Duodenal mucosa (tissue), 2 donors: ENCODE measurements at regions not wholly inside any gene's neighbourhood (a gene's known extent, or its start where the extent isn't known, plus 50 kb on each side); places are given as distances from the start of the nearest gene placed in this dataset.
A peak's percentile ranks its signal among the peaks of the same experiment; 100 is the strongest.

Experiments used
- H3K27ac ChIP-seq: one replicate; pipeline ENCODE4 v1.7.0; 2013; ENCODE audit warnings: low read depth, low read length
- H3K27me3 ChIP-seq, 2 donors: one replicate each; pipeline ENCODE4 v1.7.0; 2013; ENCODE audit warnings: low read length in 2 of 2, control low read depth in 1 of 2; ENCODE audit not compliant: insufficient read depth in 2 of 2, control insufficient read depth in 1 of 2
- H3K36me3 ChIP-seq, 2 donors: one replicate each; pipeline ENCODE4 v1.7.0; 2013; ENCODE audit warnings: low read length in 2 of 2, control low read depth in 1 of 2; ENCODE audit not compliant: insufficient read depth in 2 of 2, control insufficient read depth in 1 of 2
- H3K4me1 ChIP-seq, 2 donors: one replicate each; pipeline ENCODE4 v1.7.0; 2013; ENCODE audit warnings: low read length in 2 of 2, control low read depth in 1 of 2; ENCODE audit not compliant: insufficient read depth in 2 of 2, control insufficient read depth in 1 of 2
- H3K4me3 ChIP-seq, 2 donors: one replicate each; pipeline ENCODE4 v1.7.0; 2013; ENCODE audit warnings: low read length in 2 of 2, low read depth in 1 of 2
- H3K9ac ChIP-seq, 2 donors: one replicate each; pipeline ENCODE4 v1.7.0; 2013; ENCODE audit warnings: low read length in 2 of 2, low read depth in 1 of 2
- H3K9me3 ChIP-seq, 2 donors: one replicate each; pipeline ENCODE4 v1.7.0; 2013; ENCODE audit warnings: low read length in 2 of 2, control low read depth in 1 of 2; ENCODE audit not compliant: control insufficient read depth in 1 of 2

DNA sequence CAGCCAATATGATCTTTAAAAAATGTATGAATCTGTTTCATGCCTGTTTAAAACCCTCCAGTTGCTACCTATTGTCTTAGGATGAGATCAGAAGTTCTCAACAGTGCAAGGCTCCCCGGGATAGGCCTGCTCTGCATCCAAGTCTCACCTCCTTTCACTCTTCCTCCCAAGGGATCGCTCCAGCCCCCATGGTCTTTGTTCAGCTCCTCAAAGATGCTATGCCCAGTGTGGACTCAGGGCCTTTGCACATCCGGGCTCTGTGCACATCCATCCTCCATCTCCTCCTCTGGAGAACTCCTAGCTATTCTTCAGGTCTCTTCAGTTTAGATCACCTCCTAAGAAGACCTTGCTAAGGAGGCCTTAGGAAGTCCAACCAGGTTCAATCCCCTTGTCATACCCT, 82.7 kb upstream of the LEP start:
- Histone ChIP-seq H3K9ac (no peak overlapping the region), H3K9me3 (no peaks in the 10 kb centered on the region), H3K36me3 (no peaks in the 10 kb centered on the region), H3K27ac (no peak overlapping the region), H3K4me1 (no peaks in the 10 kb centered on the region), H3K27me3 (peaks cover 11 to 12% of the 10 kb centered on the region in 2 donors), H3K4me3 (no peak overlapping the region)

DNA sequence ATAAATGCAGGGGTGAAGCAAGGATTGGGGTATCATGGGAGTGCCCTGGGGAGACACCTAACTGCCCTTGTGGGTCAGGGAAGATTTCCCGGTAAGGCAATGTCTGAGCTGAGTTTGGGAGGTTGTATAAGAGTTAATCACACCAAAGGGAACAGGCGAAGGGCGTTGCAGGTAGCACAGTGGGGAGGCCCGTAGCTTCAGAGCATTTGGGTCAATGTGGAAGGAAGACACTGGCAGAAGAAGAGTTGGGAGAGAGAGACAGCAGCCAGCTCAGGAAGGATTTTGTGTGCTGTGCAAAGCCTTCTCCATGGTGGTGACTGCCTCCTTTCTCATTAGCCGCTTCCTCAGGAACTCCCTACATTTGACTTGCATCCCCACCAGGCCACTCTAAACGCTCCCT, 80.8 kb upstream of the LEP start:
- Histone ChIP-seq H3K36me3 (no peaks in the 10 kb centered on the region), H3K9ac (no peak overlapping the region), H3K27me3 (peaks cover 29 to 30% of the 10 kb centered on the region in 2 donors), H3K27ac (no peak overlapping the region), H3K9me3 (no peaks in the 10 kb centered on the region), H3K4me1 (no peaks in the 10 kb centered on the region), H3K4me3 (no peak overlapping the region)

DNA sequence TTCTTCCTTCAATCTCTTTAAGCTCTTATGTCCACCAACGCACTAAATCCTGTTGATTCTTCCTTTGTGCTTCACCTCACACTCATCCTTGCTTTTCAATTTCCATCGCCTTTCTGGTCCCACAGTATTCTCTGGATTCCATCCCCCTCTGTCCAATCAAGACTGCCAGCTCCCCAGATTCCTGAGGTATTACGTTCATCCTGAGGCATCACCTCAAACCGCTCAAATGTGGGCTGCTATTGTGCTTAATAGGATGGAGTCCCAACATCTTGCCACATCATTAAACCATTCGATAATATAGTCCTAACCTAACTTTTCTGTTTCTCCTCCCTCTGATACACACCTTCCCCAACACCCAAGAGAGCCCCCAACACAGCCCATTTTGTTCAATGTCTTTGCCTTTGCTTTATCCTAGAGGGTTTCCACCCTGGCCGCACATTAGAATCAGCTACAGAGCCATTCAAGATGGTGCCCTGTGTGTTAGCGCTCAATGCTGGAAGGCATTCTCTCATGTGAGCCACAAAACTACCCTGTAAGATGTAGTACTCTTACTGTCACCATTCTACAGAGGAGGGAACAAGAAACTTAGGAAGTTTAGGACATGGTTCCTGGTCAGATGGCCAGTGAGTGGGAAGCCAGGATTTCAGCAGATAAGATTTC, 79.5 kb upstream of the LEP start:
- H3K36me3 ChIP-seq, result no peaks in the 10 kb centered on the region
- H3K9me3 ChIP-seq, result no peaks in the 10 kb centered on the region
- H3K27me3 ChIP-seq, result peaks cover 42% of the 10 kb centered on the region in 2 donors
- no peaks in the 10 kb centered on the region for H3K4me1 ChIP-seq
- no peak overlapping the region for H3K4me3 ChIP-seq
- H3K27ac ChIP-seq, result no peak overlapping the region
- no peak overlapping the region for H3K9ac ChIP-seq

DNA sequence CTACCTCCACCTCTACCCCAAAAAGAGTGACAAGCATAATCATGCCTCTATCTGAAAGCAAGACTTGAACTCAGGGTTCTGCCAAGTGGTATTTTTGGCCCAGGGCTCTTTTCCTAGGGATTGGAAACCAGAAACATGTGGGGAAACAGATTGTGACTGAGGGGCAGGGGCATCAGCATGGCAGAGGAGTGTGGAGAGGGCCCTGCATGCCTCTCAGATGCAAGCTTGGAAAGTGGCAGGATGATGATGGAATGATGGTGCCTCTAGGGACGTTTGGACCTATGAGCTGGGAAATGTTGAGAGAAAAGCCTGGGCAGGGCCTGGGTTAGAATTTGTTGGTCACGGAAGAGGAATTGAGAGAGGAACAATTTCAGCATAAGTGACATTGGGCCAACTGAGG, 78.4 kb upstream of the LEP start:
- no peaks in the 10 kb centered on the region for H3K9me3 ChIP-seq
- no peak overlapping the region for H3K4me3 ChIP-seq
- H3K27me3 ChIP-seq, result peaks cover 49 to 52% of the 10 kb centered on the region in 2 donors
- no peak overlapping the region for H3K27ac ChIP-seq
- peaks cover 0 to 3% of the 10 kb centered on the region in 2 donors for H3K4me1 ChIP-seq
- H3K36me3 ChIP-seq, result no peaks in the 10 kb centered on the region
- no peak overlapping the region for H3K9ac ChIP-seq

DNA sequence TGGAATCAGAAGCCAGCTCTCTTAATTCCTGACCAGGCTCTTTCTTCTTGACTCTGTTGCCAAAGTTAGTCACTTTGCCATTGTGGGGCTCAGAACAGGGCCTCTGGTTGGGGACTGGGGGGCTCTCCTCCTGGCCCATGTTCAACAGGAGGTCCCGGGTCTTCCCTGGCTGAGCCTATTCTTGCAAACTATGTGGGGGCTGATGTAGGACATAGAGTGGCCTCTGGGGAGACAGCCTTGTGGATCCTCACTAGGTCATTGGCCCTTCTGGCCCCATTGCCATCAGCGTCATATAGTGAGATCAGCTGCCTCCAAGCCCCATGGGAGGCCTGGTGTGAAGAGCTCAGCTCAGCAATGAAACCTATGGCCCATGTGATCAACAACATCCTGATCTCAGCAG, 77.6 kb upstream of the LEP start:
- no peaks in the 10 kb centered on the region for H3K36me3 ChIP-seq
- H3K27me3 ChIP-seq, result peaks cover 57 to 60% of the 10 kb centered on the region in 2 donors
- no peak overlapping the region for H3K27ac ChIP-seq
- no peak overlapping the region for H3K9ac ChIP-seq
- H3K4me3 ChIP-seq, result no peak overlapping the region
- H3K9me3 ChIP-seq, result no peaks in the 10 kb centered on the region
- H3K4me1 ChIP-seq, result peaks cover 0 to 7% of the 10 kb centered on the region in 2 donors

DNA sequence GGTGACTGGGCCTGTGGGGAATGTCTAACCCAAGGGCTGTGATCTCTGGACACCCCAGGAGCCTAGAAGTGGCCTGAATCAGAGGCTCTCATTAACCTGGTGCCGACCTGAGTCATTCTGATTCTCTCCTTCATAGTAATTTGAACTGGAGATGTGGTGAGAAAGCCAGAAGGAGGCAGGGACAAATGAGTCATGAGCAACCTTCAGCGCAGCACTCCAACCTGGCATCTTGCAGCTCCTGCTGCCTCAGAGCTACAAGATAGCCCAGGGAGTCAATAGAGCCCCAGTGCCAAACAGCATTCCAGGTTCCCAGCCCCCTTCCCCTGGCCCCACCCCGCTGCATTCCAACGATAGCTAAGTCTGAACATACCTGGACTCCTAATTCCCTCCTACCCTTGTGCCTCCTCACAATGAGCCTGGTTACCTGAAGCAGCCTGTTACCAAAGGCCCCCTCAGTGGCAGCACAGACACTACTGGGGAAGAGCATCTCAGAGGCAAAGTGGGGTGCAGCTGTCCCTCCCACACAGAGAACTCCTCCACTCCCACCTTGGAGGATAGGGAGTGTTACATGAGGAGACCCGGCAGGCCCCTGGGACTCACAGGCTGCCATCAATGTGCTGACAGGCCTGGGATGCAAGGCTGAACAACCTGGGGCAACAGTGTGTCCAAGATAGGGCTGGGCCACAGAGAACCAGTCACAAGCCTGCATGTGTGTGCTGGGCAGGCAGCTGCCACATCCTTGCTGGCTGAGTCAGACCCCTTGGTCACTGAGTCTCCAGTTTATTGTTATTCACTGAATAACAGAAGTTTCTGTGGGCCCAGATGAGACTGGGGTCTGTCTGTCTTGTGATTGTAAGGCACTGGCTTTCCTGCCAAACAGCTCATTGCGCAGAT, 76.8 kb upstream of the LEP start:
- H3K9me3 ChIP-seq, result no peaks in the 10 kb centered on the region
- H3K9ac ChIP-seq, result no peak overlapping the region
- H3K27me3 ChIP-seq, result peaks cover 66 to 69% of the 10 kb centered on the region in 2 donors
- H3K4me3 ChIP-seq, result no peak overlapping the region
- H3K4me1 ChIP-seq, result peaks cover 0 to 7% of the 10 kb centered on the region in 2 donors
- H3K27ac ChIP-seq, result no peak overlapping the region
- H3K36me3 ChIP-seq, result no peaks in the 10 kb centered on the region

DNA sequence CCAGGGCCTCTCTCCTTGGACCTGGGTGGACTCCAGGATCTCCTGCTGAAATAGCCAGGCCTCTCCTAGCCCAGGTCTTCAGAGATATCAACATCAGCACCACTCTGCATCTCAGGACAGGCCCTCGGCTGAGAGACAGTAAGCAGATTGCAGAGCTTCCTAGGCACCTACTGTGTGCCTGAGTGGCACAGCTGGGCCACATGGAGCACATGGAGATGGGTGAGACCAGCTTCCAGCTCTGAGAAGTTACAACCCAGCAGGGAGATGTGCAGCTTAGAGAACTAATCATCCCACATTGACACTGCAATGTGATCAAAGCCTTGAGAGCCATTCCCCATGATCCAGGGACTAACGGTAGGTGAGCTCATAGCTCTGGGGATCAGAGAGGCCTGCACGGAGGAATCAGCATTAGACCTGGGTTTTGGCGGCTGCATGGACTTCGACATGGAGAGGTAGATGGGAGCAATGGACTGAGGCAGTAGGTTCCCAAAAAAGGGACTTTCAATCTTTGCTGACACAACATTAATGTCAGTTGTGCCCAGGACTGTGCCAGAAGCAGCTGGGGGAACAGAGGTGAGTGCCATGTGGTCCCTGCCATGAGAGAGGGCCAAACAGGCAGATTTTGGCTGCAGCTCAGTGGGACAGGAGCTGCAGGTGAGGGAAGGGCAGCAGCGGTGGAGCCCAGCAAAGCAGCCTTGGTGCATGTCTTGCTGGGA, 76.0 kb upstream of the LEP start:
- Histone ChIP-seq H3K9me3 (no peaks in the 10 kb centered on the region), H3K4me1 (peaks cover 0 to 7% of the 10 kb centered on the region in 2 donors), H3K36me3 (no peaks in the 10 kb centered on the region), H3K27me3 (peaks cover 69 to 73% of the 10 kb centered on the region in 2 donors), H3K27ac (no peak overlapping the region), H3K9ac (no peak overlapping the region), H3K4me3 (no peak overlapping the region)

DNA sequence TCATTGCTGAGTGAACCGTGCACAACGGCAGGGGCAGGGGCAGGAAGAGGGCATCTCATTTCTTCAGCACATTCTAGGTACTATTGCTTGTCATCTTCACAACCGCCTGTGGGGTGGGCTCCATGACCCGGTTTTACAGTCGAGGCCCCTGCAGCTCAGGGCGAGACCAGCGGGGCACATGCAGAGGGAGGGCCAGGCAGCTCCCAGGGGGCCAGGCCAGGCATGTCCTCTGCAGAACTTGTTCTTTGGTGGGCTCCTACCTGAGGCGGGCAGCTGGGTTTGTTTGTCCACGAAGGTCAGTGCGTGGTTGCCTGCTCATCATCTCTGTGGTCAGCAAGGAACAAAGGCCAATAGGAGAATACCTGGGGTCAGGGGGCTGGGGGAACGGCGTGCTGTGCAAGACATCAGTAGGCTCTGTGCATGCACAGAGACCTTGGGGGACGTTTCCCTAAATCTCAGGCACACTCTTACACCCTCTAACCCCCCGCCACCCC, 75.1 kb upstream of the LEP start:
- peaks cover 0 to 7% of the 10 kb centered on the region in 2 donors for H3K4me1 ChIP-seq
- H3K27ac ChIP-seq, result no peak overlapping the region
- peaks cover 75 to 78% of the 10 kb centered on the region in 2 donors for H3K27me3 ChIP-seq
- no peak overlapping the region for H3K4me3 ChIP-seq
- no peaks in the 10 kb centered on the region for H3K9me3 ChIP-seq
- no peaks in the 10 kb centered on the region for H3K36me3 ChIP-seq
- H3K9ac ChIP-seq, result no peak overlapping the region

DNA sequence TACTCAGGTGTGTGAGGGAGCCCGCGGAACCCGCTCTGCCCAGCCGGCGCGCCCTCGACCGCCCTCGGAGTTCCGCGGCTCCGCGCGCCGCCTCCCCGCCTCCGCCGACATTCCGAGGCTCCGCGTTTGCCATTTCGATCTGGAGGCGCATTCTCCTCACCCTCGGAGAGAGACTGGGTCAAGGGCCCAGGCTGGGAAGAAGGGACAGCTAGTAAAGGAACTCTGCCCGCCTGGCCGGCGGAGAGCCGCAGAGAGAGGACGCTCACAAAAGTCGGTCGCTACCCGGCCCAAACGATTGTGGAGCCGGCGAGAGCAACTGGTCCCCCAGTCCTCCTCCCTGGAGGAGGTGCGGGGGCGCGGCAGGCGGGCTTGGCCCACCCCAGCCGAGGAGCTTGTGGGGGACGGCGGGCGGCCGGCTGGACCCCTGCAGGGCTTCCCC, 74.5 kb upstream of the LEP start:
- Histone ChIP-seq H3K36me3 (no peaks in the 10 kb centered on the region), H3K27me3 (peaks cover 75 to 80% of the 10 kb centered on the region in 2 donors), H3K4me1 (peaks cover 0 to 7% of the 10 kb centered on the region in 2 donors), H3K9ac (no peak overlapping the region), H3K4me3 (peak overlapping the region; percentile 53), H3K27ac (no peak overlapping the region), H3K9me3 (no peaks in the 10 kb centered on the region)
